WTC11 (cell line): ENCODE measurements at regions not wholly inside any gene's neighbourhood (a gene's known extent, or its start where the extent isn't known, plus 50 kb on each side); places are given as distances from the start of the nearest gene placed in this dataset.

ENCODE experiments used
- CREB1 ChIP-seq: sonication (generic); formaldehyde crosslinking; IDR thresholded peaks from 2 replicates; pipeline ENCODE4 v1.8.0; 2023; ENCODE audit warnings: mild to moderate bottlenecking, missing genetic modification reagents
- CTCF ChIP-seq: fragments of 200-600 bp; IDR thresholded peaks from 2 replicates; pipeline ENCODE4 v1.8.0; 2022; ENCODE audit warnings: antibody characterized with exemption
- NFE2L1 ChIP-seq: sonication (generic); formaldehyde crosslinking; IDR thresholded peaks from 2 replicates; pipeline ENCODE4 v1.8.1; 2023; ENCODE audit warnings: missing genetic modification reagents
- ZNF263 ChIP-seq: sonication (generic); formaldehyde crosslinking; IDR thresholded peaks from 2 replicates; pipeline ENCODE4 v1.8.1; 2022; ENCODE audit warnings: low read depth, mild to moderate bottlenecking, moderate library complexity, missing genetic modification reagents
- TF ChIP-seq, protein P1 (sequence below): sonication (generic); formaldehyde crosslinking; IDR thresholded peaks from 2 replicates; pipeline ENCODE4 v1.8.1; 2023; ENCODE audit warnings: mild to moderate bottlenecking, missing genetic modification reagents, moderate library complexity

DNA sequence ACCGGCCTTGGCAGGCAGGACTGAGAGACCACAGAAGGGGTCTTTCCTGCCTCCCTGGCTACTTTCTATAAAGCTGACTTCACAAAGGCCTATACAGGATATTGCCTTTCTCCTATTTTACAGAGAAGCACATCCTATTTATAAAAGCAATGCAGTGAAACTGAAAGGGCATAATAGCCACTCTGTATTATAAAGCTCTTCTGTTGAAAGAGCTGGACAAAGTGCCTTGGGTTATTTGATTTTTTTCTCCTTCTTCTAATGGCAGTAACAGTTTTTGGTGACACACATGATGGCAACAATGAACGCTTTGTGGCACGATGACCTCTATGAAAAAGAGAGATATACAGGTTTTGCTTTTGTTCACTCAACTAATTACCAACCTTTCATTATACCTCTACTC is 281.1 kb downstream of the ZNF516 start:
- TF ChIP-seq, protein P1, sequence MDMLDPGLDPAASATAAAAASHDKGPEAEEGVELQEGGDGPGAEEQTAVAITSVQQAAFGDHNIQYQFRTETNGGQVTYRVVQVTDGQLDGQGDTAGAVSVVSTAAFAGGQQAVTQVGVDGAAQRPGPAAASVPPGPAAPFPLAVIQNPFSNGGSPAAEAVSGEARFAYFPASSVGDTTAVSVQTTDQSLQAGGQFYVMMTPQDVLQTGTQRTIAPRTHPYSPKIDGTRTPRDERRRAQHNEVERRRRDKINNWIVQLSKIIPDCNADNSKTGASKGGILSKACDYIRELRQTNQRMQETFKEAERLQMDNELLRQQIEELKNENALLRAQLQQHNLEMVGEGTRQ (CRISPR knock-in tag) = no peak
- no peak for TF ChIP-seq CTCF
- TF ChIP-seq ZNF263 = no peak
- TF ChIP-seq CREB1 (CRISPR knock-in tag) = no peak
- TF ChIP-seq NFE2L1 (CRISPR knock-in tag) = no peak
